ENCODE measurements at regions not wholly inside any gene's neighbourhood (a gene's known extent, or its start where the extent isn't known, plus 50 kb on each side); places are given as distances from the start of the nearest gene placed in this dataset.
"Not testable (repeated sequence)": the region's sequence is repeated elsewhere in the genome, so short reads cannot be mapped to it uniquely, and the experiment has no call there.

DNA sequence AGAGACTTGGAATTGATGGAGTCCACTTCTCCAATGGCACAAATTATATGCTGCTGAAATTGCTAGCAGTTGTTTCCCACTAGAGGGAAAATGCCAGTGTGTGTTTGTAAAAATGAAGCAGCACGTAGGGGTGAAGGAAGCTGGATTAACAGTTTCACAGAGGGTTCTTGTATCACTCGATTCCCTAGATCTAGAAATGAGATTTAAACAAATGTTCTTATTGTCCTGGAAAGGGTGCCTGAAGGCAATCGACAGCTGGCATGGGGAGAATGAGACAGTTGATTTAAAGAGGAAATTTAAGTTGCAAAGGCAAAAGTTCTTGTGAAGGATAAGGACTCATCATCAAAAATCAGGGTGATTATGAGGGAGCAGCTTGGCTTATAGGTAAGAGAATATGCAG, 234.8 kb upstream of the ARPP21 start:
- H3K27me3 Mint-ChIP-seq, result peaks cover 1% of the 10 kb centered on the region
- no peaks in the 10 kb centered on the region for H3K36me3 Mint-ChIP-seq
- peak overlapping the region in 1 of 3 donors; percentile 29 for H3K27ac Mint-ChIP-seq
- H3K9me3 Mint-ChIP-seq, result peaks cover 0 to 3% (median 0%) of the 10 kb centered on the region in 3 donors
- H3K4me3 Mint-ChIP-seq, result no peak overlapping the region
- no peaks in the 10 kb centered on the region for H3K4me1 Mint-ChIP-seq

DNA sequence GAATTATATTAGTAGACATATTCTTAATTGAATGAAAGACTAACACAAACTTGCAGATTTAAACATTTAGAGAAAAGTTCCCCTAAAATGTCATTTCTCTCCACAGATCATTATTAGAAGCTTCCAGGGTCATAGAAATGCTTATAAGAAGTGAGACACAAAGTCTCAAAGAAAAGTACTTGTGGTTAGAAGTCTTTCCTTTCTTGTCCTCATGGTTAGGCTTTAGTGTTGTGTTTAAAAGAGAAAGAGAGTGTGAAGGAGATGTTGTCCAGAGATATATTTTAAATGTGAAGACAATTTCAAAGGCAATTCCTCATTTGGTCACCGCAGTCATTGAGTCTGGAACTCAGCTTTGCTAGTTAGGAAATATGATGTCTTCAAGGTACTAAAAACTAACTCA, 230.4 kb upstream of the ARPP21 start:
- Mint-ChIP-seq H3K36me3 (no peaks in the 10 kb centered on the region), H3K4me1 (no peaks in the 10 kb centered on the region), H3K4me3 (no peak overlapping the region), H3K27me3 (peaks cover 1% of the 10 kb centered on the region), H3K27ac (no peak overlapping the region), H3K9me3 (peaks cover 2 to 5% (median 4%) of the 10 kb centered on the region in 3 donors)

DNA sequence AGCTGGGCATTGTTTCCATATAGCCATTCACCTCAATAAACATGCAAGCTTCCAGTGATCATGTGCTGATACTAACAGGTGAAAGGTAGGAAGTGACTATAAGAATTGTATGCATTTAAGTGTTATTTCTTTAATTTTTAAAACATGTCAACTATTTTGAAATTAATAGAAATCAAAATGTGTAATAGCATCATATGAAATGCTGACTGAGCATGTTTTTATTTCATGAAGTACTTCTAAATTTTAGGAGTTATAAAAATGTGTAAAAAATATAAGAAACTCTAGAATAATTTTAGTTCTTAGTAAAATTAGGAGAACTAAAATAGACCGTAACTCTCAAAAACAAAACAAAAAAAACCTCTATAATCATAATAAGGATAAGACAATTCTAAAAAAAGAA, 229.3 kb upstream of the ARPP21 start:
- Mint-ChIP-seq H3K36me3 (no peaks in the 10 kb centered on the region), H3K4me1 (no peaks in the 10 kb centered on the region), H3K27ac (no peak overlapping the region), H3K4me3 (no peak overlapping the region), H3K27me3 (peaks cover 1% of the 10 kb centered on the region), H3K9me3 (peaks cover 2 to 7% (median 4%) of the 10 kb centered on the region in 3 donors)

DNA sequence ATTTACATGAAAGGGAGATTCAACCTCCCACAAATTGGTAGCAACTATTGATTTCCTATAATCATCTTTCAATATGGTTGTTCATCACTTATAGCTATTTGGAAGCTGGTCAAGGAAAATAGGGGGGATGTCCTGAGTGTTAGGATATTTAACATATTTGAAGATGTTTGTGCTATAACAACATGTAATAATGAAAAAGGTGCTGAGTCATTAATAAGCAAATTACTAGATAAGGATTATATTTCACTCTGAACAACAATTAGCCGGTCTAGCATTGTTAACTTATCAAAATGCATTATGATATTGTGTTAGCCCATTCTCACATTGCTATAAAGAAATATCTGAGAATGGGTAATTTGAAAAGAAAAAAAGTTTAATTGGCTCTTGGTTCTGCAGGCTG, 225.8 kb upstream of the ARPP21 start:
- no peaks in the 10 kb centered on the region for H3K36me3 Mint-ChIP-seq
- H3K4me3 Mint-ChIP-seq, result no peak overlapping the region
- H3K27me3 Mint-ChIP-seq, result no peaks in the 10 kb centered on the region
- H3K9me3 Mint-ChIP-seq, result peaks cover 2 to 8% (median 8%) of the 10 kb centered on the region in 3 donors
- no peaks in the 10 kb centered on the region for H3K4me1 Mint-ChIP-seq
- H3K27ac Mint-ChIP-seq, result no peak overlapping the region

DNA sequence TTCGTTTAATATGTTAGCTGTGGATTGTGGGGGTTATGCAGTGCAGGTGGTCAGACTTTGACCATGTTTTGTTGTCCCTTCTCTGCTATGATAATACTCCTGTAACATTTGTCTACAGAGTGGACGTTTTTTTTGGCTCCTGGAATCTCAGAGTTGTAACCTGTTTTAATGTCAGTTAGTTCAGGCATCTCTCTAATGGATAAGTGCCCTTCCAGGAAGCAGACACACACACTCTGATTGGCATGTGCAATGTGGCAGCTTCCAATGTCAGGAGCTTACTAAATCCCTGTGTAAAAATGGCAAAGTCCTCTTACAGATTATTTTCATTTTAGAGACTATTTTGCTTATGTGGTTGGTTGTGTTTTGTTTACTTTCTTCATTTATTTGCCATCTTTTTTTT, 222.2 kb upstream of the ARPP21 start:
- H3K27ac Mint-ChIP-seq, result no peak overlapping the region

DNA sequence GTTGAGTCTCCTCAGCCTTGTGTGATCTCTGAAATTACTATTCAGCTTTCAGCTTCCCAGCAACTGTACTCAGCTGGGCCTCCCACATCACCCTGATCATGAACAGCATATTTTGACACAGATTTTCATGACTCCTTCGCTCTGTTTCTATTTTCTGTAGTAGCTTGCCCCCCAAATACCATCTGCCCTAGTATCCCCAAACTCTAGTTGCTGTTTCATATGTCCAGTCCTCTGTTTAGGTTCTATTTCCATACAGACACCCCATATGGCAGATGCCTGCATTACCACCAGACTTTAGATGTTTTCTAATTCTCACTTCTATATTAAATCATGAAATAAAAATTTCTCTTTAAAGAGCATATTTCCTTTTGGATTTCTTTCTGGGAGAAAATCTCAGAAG, 217.2 kb upstream of the ARPP21 start:
- Mint-ChIP-seq H3K36me3 (no peaks in the 10 kb centered on the region), H3K4me3 (no peak overlapping the region), H3K27me3 (no peaks in the 10 kb centered on the region), H3K27ac (no peak overlapping the region), H3K9me3 (peaks cover 0 to 2% (median 0%) of the 10 kb centered on the region in 3 donors), H3K4me1 (peaks cover 0 to under 1% (median 0%) of the 10 kb centered on the region in 3 donors)

More for the DNA sequence above, 222.2 kb upstream of the ARPP21 start:
- H3K27me3 Mint-ChIP-seq, result no peaks in the 10 kb centered on the region
- no peak overlapping the region for H3K4me3 Mint-ChIP-seq
- H3K4me1 Mint-ChIP-seq, result no peaks in the 10 kb centered on the region
- no peaks in the 10 kb centered on the region for H3K36me3 Mint-ChIP-seq
- H3K9me3 Mint-ChIP-seq, result peaks cover 2 to 8% (median 8%) of the 10 kb centered on the region in 3 donors

DNA sequence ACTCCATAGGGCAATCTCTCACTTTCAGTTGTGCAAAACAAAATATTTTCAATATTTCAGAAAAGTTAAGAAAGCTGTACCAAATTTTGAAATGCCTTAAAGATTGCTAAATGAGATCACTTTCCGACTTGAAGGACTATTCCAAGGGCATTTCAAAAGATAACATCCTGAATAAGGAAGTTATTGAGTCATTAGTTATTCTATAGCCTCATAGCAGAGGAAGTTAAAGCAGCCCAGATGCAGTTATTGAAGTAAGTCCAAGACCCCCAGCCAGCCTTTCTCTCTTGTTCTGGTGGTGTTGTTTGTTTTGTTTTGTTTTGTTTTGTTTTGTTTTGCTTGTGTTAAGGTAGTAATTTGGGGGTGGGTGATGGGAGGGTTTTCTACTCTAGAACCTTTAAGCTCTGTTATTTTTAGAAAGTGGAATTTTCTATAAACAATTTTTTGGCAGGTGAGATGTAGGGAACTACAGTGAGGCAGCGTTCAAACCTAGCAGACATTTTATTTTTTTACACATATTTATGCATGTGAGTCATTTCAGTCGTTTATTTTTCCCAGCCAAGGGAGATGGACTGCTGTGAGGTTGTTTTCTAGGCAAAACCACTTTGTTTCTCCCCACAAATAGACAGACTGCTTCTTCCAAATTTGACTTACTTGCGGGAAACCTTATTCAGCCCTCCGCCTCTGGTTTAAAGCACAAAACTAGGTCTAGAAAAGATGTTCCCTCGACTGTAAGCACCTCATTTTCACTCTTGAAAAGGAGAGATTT, 216.3 kb upstream of the ARPP21 start:
- Mint-ChIP-seq H3K9me3 (peaks cover 0 to 5% (median 0%) of the 10 kb centered on the region in 3 donors), H3K4me1 (peaks cover 0 to 1% (median 0%) of the 10 kb centered on the region in 3 donors), H3K36me3 (no peaks in the 10 kb centered on the region), H3K4me3 (no peak overlapping the region), H3K27ac (no peak overlapping the region), H3K27me3 (no peaks in the 10 kb centered on the region)

DNA sequence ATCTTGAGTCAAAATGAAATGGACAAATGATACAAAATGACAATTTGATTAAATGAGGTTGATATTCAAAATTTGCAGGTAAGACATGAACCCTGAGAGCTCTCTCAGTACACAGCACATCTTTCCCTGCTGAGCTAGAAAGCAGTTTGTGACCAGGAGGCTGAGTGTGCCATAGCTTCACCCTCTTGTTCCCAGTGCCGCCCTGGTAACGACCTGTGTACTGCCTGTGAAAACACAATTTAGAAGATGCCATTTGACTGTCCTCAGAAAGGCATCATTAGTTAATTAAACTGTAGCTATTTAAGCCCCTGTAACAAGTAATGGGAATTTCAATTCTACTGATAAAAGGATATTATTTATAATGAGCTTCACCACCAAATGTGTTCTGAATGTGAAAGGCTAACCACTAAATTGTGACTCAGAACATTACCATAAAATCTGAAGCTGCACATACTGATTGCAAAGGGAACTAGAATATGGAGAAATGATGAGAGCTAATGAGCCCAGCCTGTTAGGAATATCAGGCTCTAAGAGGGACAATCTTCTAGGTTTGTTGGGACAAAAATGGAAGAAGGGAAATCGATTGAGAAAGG, 212.9 kb upstream of the ARPP21 start:
- Mint-ChIP-seq H3K4me3 (no peak overlapping the region), H3K4me1 (peaks cover 0 to 1% (median 0%) of the 10 kb centered on the region in 3 donors), H3K9me3 (peaks cover 0 to 5% (median 1%) of the 10 kb centered on the region in 3 donors), H3K27ac (no peak overlapping the region), H3K27me3 (no peaks in the 10 kb centered on the region), H3K36me3 (no peaks in the 10 kb centered on the region)

DNA sequence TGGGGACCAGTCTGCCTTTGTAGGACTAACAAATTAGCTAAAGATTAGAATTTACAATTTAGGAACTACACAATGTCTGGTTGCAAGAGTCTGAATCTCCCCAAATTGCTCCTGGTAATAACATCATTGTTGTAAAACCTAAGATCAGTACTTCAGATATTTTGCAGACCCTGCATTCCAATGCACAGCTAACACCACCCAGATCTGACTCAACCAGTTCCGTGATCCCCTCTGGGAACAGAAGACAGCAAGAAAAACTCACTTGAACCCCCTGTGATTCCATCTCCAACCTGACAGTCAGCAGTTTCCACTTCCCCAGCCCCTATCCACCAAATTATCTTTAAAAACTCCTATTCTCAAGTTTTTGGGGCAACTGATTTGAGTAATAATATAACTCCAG, 201.9 kb upstream of the ARPP21 start:
- no peaks in the 10 kb centered on the region for H3K36me3 Mint-ChIP-seq
- no peaks in the 10 kb centered on the region for H3K27me3 Mint-ChIP-seq
- H3K9me3 Mint-ChIP-seq, result peaks cover 0 to 2% (median 0%) of the 10 kb centered on the region in 3 donors
- no peak overlapping the region for H3K27ac Mint-ChIP-seq
- H3K4me3 Mint-ChIP-seq, result no peak overlapping the region
- no peaks in the 10 kb centered on the region for H3K4me1 Mint-ChIP-seq

DNA sequence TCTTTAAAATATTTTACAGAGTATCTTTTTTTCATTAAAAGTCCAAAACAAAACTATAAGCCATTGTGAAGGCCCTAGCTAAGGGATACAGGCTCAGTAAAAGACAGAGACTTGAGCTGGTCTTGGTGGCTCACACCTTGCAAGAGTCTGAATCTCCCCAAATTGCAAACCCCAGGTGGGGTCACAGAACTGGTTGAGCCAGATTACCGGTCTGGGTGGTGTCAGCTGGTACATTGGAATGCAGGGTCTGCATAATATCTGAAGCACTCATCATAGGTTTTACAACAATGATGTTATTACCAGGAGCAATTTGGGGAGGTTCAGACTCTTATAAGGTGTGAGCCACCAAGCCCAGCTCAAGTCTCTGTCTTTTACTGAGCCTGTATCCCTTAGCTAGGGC, 201.2 kb upstream of the ARPP21 start:
- H3K9me3 Mint-ChIP-seq, result peaks cover 0 to 2% (median 0%) of the 10 kb centered on the region in 3 donors
- no peaks in the 10 kb centered on the region for H3K36me3 Mint-ChIP-seq
- no peak overlapping the region for H3K4me3 Mint-ChIP-seq
- no peaks in the 10 kb centered on the region for H3K27me3 Mint-ChIP-seq
- H3K4me1 Mint-ChIP-seq, result no peaks in the 10 kb centered on the region
- H3K27ac Mint-ChIP-seq, result no peak overlapping the region

DNA sequence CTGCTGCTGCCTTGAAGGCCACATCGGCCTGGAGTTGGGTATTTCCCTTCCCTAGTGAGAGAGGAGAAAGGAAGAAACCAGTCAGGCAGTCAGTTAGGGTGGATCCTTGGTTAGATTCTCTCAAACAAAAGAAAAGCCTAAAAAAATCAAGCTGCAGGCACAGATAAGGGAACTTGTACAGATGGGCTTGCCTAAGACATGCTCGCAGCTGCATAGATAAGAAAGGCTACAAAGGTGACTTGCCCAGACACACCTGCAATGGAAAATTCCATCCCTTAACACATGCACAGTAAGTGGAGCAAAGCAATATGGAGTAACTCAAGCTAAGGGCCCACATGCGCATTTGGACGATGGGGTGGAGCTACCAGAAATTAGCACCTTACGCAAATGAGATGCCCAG, 199.7 kb upstream of the ARPP21 start:
- Mint-ChIP-seq H3K4me1 (no peaks in the 10 kb centered on the region), H3K9me3 (peaks cover 0 to 5% (median 2%) of the 10 kb centered on the region in 3 donors)

DNA sequence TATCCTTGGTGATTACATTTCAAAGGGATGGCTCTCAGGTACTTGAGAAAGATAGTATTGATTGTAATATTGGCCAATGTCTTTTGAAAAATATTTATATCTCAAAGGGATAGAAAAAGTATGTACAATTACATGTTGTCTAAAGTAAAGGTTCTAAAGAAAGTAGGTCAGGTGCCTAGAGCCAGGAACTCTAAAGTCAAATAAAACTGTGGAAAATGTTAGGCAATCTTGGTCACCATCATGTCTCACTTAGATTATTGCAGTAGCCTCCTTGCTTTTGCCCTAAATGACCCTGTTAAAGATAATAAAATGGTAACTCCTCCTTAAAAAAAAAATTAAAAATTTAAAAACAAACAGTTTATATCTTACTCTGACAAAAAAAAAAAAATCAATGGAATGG, 198.5 kb upstream of the ARPP21 start:
- Mint-ChIP-seq H3K4me1 (no peaks in the 10 kb centered on the region), H3K27ac (no peak overlapping the region), H3K9me3 (peaks cover 0 to 5% (median 2%) of the 10 kb centered on the region in 3 donors), H3K4me3 (no peak overlapping the region), H3K27me3 (no peaks in the 10 kb centered on the region), H3K36me3 (no peaks in the 10 kb centered on the region)

More for the DNA sequence above, 199.7 kb upstream of the ARPP21 start:
- H3K36me3 Mint-ChIP-seq, result no peaks in the 10 kb centered on the region
- H3K27me3 Mint-ChIP-seq, result no peaks in the 10 kb centered on the region
- no peak overlapping the region for H3K4me3 Mint-ChIP-seq
- H3K27ac Mint-ChIP-seq, result no peak overlapping the region

DNA sequence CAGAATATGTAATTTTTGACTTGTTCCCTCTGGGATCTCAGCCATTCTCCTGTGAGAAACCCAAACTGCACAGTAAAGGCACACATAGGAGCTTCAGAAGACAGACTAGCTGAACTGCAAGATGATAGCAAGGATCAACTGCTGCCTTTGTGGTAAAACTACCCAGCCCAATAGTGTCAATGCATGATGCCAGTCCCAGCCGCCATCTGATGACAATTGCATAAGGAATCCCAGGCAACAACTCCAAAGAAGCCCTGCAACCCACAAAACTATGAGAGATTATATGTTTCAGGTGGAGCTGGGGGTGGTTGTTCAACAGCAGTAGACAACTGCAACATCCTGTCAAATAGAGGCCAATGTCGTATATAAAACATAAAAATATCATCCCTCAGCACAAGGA, 192.4 kb upstream of the ARPP21 start:
- H3K27me3 Mint-ChIP-seq, result no peaks in the 10 kb centered on the region
- H3K36me3 Mint-ChIP-seq, result no peaks in the 10 kb centered on the region
- no peak overlapping the region for H3K27ac Mint-ChIP-seq
- H3K4me1 Mint-ChIP-seq, result no peaks in the 10 kb centered on the region
- H3K9me3 Mint-ChIP-seq, result peaks cover 0 to 5% (median 0%) of the 10 kb centered on the region in 3 donors
- no peak overlapping the region for H3K4me3 Mint-ChIP-seq

DNA sequence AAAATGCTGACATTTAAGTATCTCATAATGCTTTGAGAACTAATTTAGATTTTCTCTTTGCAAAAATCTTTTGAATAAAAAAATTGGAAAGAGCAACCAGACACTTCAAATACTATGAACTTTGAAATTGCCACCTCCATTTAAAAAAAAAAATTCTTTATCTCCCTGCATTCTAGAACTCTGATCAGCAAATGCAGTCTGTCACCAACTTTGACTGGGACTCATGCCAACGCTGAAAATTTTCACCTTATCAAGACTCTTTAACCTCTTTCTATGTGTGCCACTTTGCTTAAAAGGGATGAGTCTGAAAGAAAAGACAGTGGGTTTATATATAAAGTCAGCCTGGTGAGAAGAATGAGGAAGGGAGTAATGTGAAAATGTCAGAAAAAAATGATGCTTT, 191.2 kb upstream of the ARPP21 start:
- Mint-ChIP-seq H3K27me3 (no peaks in the 10 kb centered on the region), H3K4me3 (no peak overlapping the region), H3K36me3 (no peaks in the 10 kb centered on the region), H3K9me3 (peaks cover 0 to 5% (median 3%) of the 10 kb centered on the region in 3 donors), H3K27ac (no peak overlapping the region), H3K4me1 (no peaks in the 10 kb centered on the region)

DNA sequence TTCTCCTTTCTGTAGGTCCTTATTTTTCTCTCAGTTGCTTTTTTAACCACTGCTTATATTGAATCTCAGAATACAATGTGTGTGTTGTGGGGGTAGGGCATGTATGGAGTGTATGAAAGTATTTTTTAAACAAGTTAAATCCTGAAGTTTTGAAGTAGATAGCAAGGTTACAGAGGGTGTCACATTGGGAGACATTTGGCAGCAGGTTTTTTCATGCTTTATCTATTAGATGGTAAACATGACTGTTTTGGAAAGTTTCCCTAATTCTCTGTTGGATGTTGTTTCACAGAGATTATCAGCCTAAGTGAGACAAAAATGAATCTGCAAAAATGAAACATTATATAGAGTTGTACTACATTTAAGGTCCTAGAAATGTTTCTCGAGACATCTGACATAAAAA, 190.6 kb upstream of the ARPP21 start:
- Mint-ChIP-seq H3K9me3 (peaks cover 0 to 5% (median 3%) of the 10 kb centered on the region in 3 donors), H3K4me1 (no peaks in the 10 kb centered on the region), H3K4me3 (no peak overlapping the region), H3K27ac (no peak overlapping the region), H3K27me3 (no peaks in the 10 kb centered on the region), H3K36me3 (no peaks in the 10 kb centered on the region)

DNA sequence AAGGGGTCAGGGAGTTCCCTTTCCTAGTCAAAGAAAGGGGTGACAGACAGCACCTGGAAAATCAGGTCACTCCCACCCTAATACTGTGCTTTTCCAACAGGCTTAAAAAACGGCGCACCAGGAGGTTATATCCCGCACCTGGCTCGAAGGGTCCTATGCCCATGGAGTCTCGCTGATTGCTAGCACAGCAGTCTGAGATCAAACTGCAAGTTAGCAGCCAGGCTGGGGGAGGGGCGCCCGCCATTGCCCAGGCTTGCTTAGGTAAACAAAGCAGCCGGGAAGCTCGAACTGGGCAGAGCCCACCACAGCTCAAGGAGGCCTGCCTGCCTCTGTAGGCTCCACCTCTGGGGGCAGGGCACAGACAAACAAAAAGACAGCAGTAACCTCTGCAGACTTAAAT, 184.5 kb upstream of the ARPP21 start:
- not testable (repeated sequence) for H3K4me1 Mint-ChIP-seq, H3K27ac Mint-ChIP-seq, H3K4me3 Mint-ChIP-seq, H3K36me3 Mint-ChIP-seq, H3K27me3 Mint-ChIP-seq, H3K9me3 Mint-ChIP-seq

All from IgD-negative memory B cell (primary cell).